A549 (cell line): ENCODE measurements at regions not wholly inside any gene's neighbourhood (a gene's known extent, or its start where the extent isn't known, plus 50 kb on each side); places are given as distances from the start of the nearest gene placed in this dataset.

Source experiments
- CEBPB ChIP-seq, 2 experiments: fragments of >200 bp in 1 of 2; sonication (Bioruptor Twin) in 1 of 2; formaldehyde crosslinking in 1 of 2; IDR thresholded peaks; 2 replicates each; pipeline ENCODE4 v1.6.1; 2012 to 2016
- ZSCAN20 ChIP-seq: fragments of 250-450 bp; sonication (Bioruptor Pico); IDR thresholded peaks from 2 replicates; pipeline ENCODE4 v1.8.0; 2022; ENCODE audit warnings: mild to moderate bottlenecking, moderate library complexity

- TF ChIP-seq CEBPB (IDR thresholded peaks at IDR 0.05), result no peak
- no peak for TF ChIP-seq ZSCAN20 (CRISPR knock-in tag)
Measured at GRCh38 chr5:89847743-89848142, 561.8 kb downstream of the CETN3 start.
